BE2C (cell line): ENCODE measurements at regions not wholly inside any gene's neighbourhood (a gene's known extent, or its start where the extent isn't known, plus 50 kb on each side); places are given as distances from the start of the nearest gene placed in this dataset.
"Not testable (repeated sequence)": the region's sequence is repeated elsewhere in the genome, so short reads cannot be mapped to it uniquely, and the experiment has no call there.

Experiments used
- DNase-seq: peaks from one replicate; pipeline ENCODE4 v3.0.0-alpha.2; 2020
- H3K27me3 ChIP-seq: fragments of 250-450 bp; sonication (Bioruptor Pico); 2 replicates; pipeline ENCODE4 v1.5.1; 2020; ENCODE audit warnings: mild to moderate bottlenecking
- H3K36me3 ChIP-seq: fragments of 250-450 bp; sonication (Bioruptor Pico); 2 replicates; pipeline ENCODE4 v1.5.1; 2020; ENCODE audit warnings: mild to moderate bottlenecking
- H3K4me1 ChIP-seq: fragments of 250-450 bp; sonication (Bioruptor Pico); 2 replicates; pipeline ENCODE4 v1.5.1; 2020
- H3K4me3 ChIP-seq: 2 replicates; pipeline ENCODE4 v1.5.1; 2011; ENCODE audit warnings: low read depth, low read length
- H3K9me3 ChIP-seq: fragments of 250-450 bp; sonication (Bioruptor Pico); 2 replicates; pipeline ENCODE4 v1.5.1; 2020
- CTCF ChIP-seq: IDR thresholded peaks from 2 replicates; pipeline ENCODE4 v1.5.1; 2012; ENCODE audit warnings: mild to moderate bottlenecking, low read depth, low read length

DNA sequence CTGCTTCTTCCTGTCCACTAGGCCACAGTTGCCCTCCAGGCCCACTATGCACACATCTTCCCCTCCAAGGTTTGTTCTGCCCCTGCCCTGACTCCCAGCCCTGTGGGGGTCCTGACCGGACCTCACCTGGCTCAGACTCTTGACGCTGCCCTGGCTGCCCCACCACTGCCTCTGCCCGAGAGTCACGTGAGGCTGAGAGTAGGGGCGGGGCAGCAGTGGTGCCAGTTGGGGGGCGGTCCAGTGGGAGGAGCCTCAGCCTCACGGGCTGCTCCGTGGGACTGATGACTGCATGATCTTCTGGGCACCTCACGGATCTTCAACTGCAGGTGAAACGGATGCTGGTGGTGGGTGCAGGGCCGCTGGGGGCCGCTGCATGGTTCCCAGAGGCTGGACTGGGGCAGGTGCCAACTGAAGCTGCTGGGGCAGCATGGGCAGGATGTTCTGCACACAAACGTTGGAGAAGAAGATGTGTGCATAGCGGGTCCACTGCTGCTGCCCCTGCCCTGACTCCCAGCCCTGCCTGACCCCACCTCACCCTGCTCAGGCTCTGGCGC, 77.6 kb downstream of the HHIPL2 start:
- not testable (repeated sequence) for H3K9me3 ChIP-seq, H3K36me3 ChIP-seq, H3K27me3 ChIP-seq, H3K4me1 ChIP-seq, H3K4me3 ChIP-seq
- DNase-seq: peak; percentile 63

GRCh38 chr1:222466150-222466865, 81.6 kb downstream of the HHIPL2 start:
- H3K4me1 ChIP-seq: no peaks in the 10 kb centered on the region
- no peak overlapping the region for H3K4me3 ChIP-seq
- H3K9me3 ChIP-seq: no peaks in the 10 kb centered on the region
- no peaks in the 10 kb centered on the region for H3K36me3 ChIP-seq
- DNase-seq: no peak
- H3K27me3 ChIP-seq: no peaks in the 10 kb centered on the region
- no peak for TF ChIP-seq CTCF

- peak; percentile 92 for DNase-seq
- Histone ChIP-seq H3K4me1 (no peaks in the 10 kb centered on the region), H3K36me3 (no peaks in the 10 kb centered on the region), H3K27me3 (no peaks in the 10 kb centered on the region), H3K9me3 (no peaks in the 10 kb centered on the region), H3K4me3 (peak overlapping the region; percentile 68)
- TF ChIP-seq CTCF: peak; percentile 81
These were observed 82.5 kb downstream of the HHIPL2 start for GRCh38 chr1:222465211-222466041.

DNA sequence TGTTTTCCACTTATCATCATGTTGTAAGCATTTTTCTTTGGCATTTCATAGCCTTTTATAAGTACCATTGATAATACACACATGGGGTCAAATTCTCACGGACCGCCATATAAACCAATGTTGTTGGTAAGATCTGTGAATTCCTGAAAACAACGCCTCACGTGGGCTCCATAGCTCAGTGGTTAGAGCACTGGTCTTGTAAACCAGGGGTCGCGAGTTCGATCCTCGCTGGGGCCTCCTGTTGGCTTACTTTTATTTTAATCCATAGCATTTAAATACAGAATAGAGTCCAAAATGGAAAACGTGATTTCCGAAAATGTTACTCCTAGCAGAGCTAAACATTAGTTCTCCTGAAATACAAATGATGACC, 83.1 kb downstream of the HHIPL2 start:
- H3K4me1 ChIP-seq: no peaks in the 10 kb centered on the region
- peak overlapping the region; percentile 68 for H3K4me3 ChIP-seq
- TF ChIP-seq CTCF: no peak
- DNase-seq: peak; percentile 78
- H3K27me3 ChIP-seq: no peaks in the 10 kb centered on the region
- H3K36me3 ChIP-seq: no peaks in the 10 kb centered on the region
- no peaks in the 10 kb centered on the region for H3K9me3 ChIP-seq

- no peak overlapping the region for H3K4me3 ChIP-seq
- H3K36me3 ChIP-seq: no peaks in the 10 kb centered on the region
- no peaks in the 10 kb centered on the region for H3K9me3 ChIP-seq
- no peaks in the 10 kb centered on the region for H3K4me1 ChIP-seq
- DNase-seq: no peak
- TF ChIP-seq CTCF: no peak
- H3K27me3 ChIP-seq: no peaks in the 10 kb centered on the region
These were observed 84.7 kb downstream of the HHIPL2 start for GRCh38 chr1:222463059-222463730.

- Histone ChIP-seq H3K36me3 (no peaks in the 10 kb centered on the region), H3K9me3 (no peaks in the 10 kb centered on the region), H3K4me3 (no peak overlapping the region), H3K27me3 (no peaks in the 10 kb centered on the region), H3K4me1 (no peaks in the 10 kb centered on the region)
- DNase-seq: no peak
- TF ChIP-seq CTCF: no peak
These were observed 85.3 kb downstream of the HHIPL2 start for GRCh38 chr1:222462601-222463000.
